Prostate gland (tissue), 2 donors: ENCODE measurements at regions not wholly inside any gene's neighbourhood (a gene's known extent, or its start where the extent isn't known, plus 50 kb on each side); places are given as distances from the start of the nearest gene placed in this dataset.

Source experiments
- small RNA-seq, 2 donors: library from RNA; depleted of rRNA; stranded (forward); fragments of <200 nt; gene quantifications; one replicate each; pipeline ENCODE3, GENCODE V24; 2016

Small RNA genes in the stretch of these regions (small RNA-seq; reads per million reads assigned to genes)
- 0 reads per million in 2 donors for gene AP000522.1
